HepG2 (cell line): ENCODE measurements at regions not wholly inside any gene's neighbourhood (a gene's known extent, or its start where the extent isn't known, plus 50 kb on each side); places are given as distances from the start of the nearest gene placed in this dataset.
A peak's percentile ranks its signal among the peaks of the same experiment; 100 is the strongest.

Source experiments
- ATAC-seq: fragments of 200-7000 bp; cut with Tn5 transposase; 3 replicates; pipeline ENCODE4 v1.9.1; 2020; ENCODE audit warnings: mild to moderate bottlenecking, moderate library complexity
- BruUV-seq: library from RNA; stranded (reverse); fragments of 400-500 nt; replicated peaks from 2 replicates; lab custom pipeline; 2021; lab: Mats Ljungman, UMichigan
- CTCF ChIA-PET: fragments of 300-600 bp; formaldehyde crosslinking; extraction: SDS; loops from one replicate; lab custom pipeline; 2021; ENCODE audit warnings: low total read pairs, inconsistent platforms, low intra/inter-chr PET ratio; lab: Yijun Ruan, JAX
- POLR2A ChIA-PET: fragments of 350-600 bp; sonication (Branson Sonifier 250); formaldehyde crosslinking; loops from one replicate; lab custom pipeline; 2020; ENCODE audit warnings: antibody characterized with exemption, inconsistent platforms; lab: Yijun Ruan, JAX
- DNase-seq: peaks from one replicate; pipeline ENCODE4 v3.0.0-alpha.2; 2015; ENCODE audit warnings: low spot score
- FAIRE-seq: peaks from 3 replicates; lab custom pipeline; 2011; peaks lifted over from hg19 to GRCh38; lab: Jason Lieb, UNC
- H2AFZ ChIP-seq: one replicate; pipeline ENCODE4 v1.6.1; 2011; ENCODE audit warnings: low read length, inconsistent platforms
- H3K27ac ChIP-seq: fragments of 300-600 bp; 3 replicates; pipeline ENCODE4 v1.8.0; 2011; ENCODE audit warnings: mixed run types, mild to moderate bottlenecking, mixed read lengths, low read length, inconsistent platforms; ENCODE audit not compliant: insufficient read depth; ENCODE audit errors: extremely low read length
- H3K27me3 ChIP-seq, 2 experiments: fragments of 200-600 bp in 1 of 2; 2 replicates in 1 of 2; 3 replicates in 1 of 2; pipeline versions ENCODE4 v1.6.0 to v1.8.0; 2011; ENCODE audit warnings: low read length in 2 of 2, mild to moderate bottlenecking in 2 of 2, moderate library complexity in 2 of 2, inconsistent platforms in 1 of 2; ENCODE audit not compliant: insufficient read depth in 2 of 2, control insufficient read depth in 1 of 2
- H3K36me3 ChIP-seq, 2 experiments: fragments of 200-600 bp in 1 of 2; replicated peaks in 1 of 2; 2 replicates in 1 of 2; 3 replicates in 1 of 2; pipeline versions ENCODE4 v1.5.1 to v1.8.0; 2011; ENCODE audit warnings: low read length in 2 of 2, inconsistent platforms in 1 of 2; ENCODE audit not compliant: insufficient read depth in 2 of 2, control insufficient read depth in 1 of 2
- H3K4me1 ChIP-seq: 2 replicates; pipeline ENCODE4 v1.5.1; 2012; ENCODE audit warnings: low read length, inconsistent platforms; ENCODE audit not compliant: insufficient read depth
- H3K4me2 ChIP-seq: 2 replicates; pipeline ENCODE4 v1.6.0; 2011; ENCODE audit warnings: low read depth, low read length, inconsistent platforms
- H3K4me3 ChIP-seq, 3 experiments: fragments of 200-600 bp in 1 of 3; sonication (generic), shearing (Covaris generic) in 1 of 3; replicated peaks in 1 of 3; 2 replicates each; pipeline ENCODE4 v1.5.1; 2011 to 2016; ENCODE audit warnings: low read length in 3 of 3, inconsistent platforms in 2 of 3, low read depth in 2 of 3, mild to moderate bottlenecking in 2 of 3, control low read depth in 1 of 3, mixed read lengths in 1 of 3; ENCODE audit not compliant: insufficient read depth in 1 of 3
- H3K79me2 ChIP-seq: one replicate; pipeline ENCODE4 v1.6.1; 2011; ENCODE audit warnings: low read length, inconsistent platforms; ENCODE audit not compliant: insufficient read depth
- H3K9ac ChIP-seq: 2 replicates; pipeline ENCODE4 v1.6.0; 2011; ENCODE audit warnings: mild to moderate bottlenecking, low read depth, low read length, inconsistent platforms; ENCODE audit not compliant: insufficient read depth
- H3K9me3 ChIP-seq: 2 replicates; pipeline ENCODE4 v1.5.1; 2012; ENCODE audit warnings: mild to moderate bottlenecking, low read length
- H4K20me1 ChIP-seq: 2 replicates; pipeline ENCODE4 v1.6.0; 2011; ENCODE audit warnings: inconsistent platforms, mild to moderate bottlenecking, low read length, moderate library complexity; ENCODE audit not compliant: insufficient read depth
- CEBPZ ChIP-seq: IDR thresholded peaks from 2 replicates; pipeline ENCODE4 v1.6.1; 2012; ENCODE audit warnings: low read length, improper control_type of control experiment
- DMTF1 ChIP-seq: sonication (generic); formaldehyde crosslinking; IDR thresholded peaks from 2 replicates; pipeline ENCODE4 v1.4.0; 2020; ENCODE audit warnings: mild to moderate bottlenecking, missing genetic modification reagents
- FOXO4 ChIP-seq: sonication (generic); formaldehyde crosslinking; conservative IDR thresholded peaks from 2 replicates; pipeline ENCODE4 v1.8.1; 2023; ENCODE audit warnings: missing genetic modification reagents
- HCFC1 ChIP-seq: fragments of 150-350 bp; IDR thresholded peaks from 2 replicates; pipeline ENCODE4 v1.6.1; 2014; ENCODE audit warnings: low read depth, low read length
- NFKB2 ChIP-seq: sonication (generic); formaldehyde crosslinking; IDR thresholded peaks from 2 replicates; pipeline ENCODE4 v1.4.0; 2020; ENCODE audit warnings: missing genetic modification reagents, borderline replicate concordance
- NRL ChIP-seq: sonication (generic); formaldehyde crosslinking; IDR thresholded peaks from 2 replicates; pipeline ENCODE4 v1.5.0; 2020; ENCODE audit warnings: missing genetic modification reagents, mild to moderate bottlenecking, moderate library complexity, borderline replicate concordance
- PHF21A ChIP-seq: sonication (generic); formaldehyde crosslinking; IDR thresholded peaks from 2 replicates; pipeline ENCODE4 v1.5.0; 2020; ENCODE audit warnings: mild to moderate bottlenecking, missing genetic modification reagents
- SPEN ChIP-seq: sonication (generic); formaldehyde crosslinking; IDR thresholded peaks from 2 replicates; pipeline ENCODE4 v1.5.1; 2020; ENCODE audit warnings: low read depth, mild to moderate bottlenecking, missing genetic modification reagents
- WGBS: methylation state at CpG from one replicate; pipeline ENCODE4 v1.1.6; 2017; ENCODE audit warnings: low lambda C conversion rate; 5-methylcytosine and 5-hydroxymethylcytosine counted together
- in situ Hi-C: cut with HindIII; loops from 2 replicates; pipeline ENCODE4 v1.10.0; 2017; ENCODE audit warnings: low pct_unique_long_range_greater_than_20kb; ENCODE audit not compliant: extremely low pct_ligation_motif_present
- intact Hi-C: fragments of 100-400 bp; cut with micrococcal nuclease; formaldehyde crosslinking; loops from one replicate; pipeline ENCODE4 v1.10.0; 2022; ENCODE audit not compliant: unreplicated experiment

DNA sequence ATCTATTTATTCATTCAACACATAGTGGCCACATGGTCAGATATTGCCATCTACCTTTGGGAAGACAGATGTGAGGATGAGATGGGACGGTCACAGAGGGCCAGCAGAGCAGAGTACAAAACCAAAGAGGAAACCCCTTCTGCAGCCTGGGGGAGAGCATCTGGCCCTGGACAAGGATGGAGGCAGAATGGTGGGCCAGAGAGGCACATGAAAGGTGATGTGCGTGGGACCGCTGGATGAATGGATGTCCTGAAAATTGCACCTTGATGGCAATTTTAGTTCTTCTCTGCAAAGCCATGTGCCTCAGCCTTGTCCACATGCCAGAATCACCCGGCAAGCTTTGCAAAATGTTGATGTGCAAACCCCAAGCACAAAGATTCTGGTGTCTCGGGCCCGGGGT lies 77.4 kb upstream of the CD93 start:
- H3K9me3 ChIP-seq = no peaks in the 10 kb centered on the region
- DNase-seq (no peak), ATAC-seq (no peak), FAIRE-seq (no peak)
- H3K4me2 ChIP-seq = peak overlapping the region; percentile 60; the same call in 1 of the 2 replicates
- POLR2A ChIA-PET = interaction anchor here (1.0 to 1.7 kb wide), 4 partner anchors 8 to 187 kb away, joined by 3 to 5 read pairs (median 4); partner anchors contain the start of gene NXT1
- BruUV-seq = no TSS peak
- H3K27me3 ChIP-seq = peaks cover 4 to 22% of the 10 kb centered on the region in 2 experiments; a peak in 3 of 5 replicates
- CTCF ChIA-PET = no interaction called here
- H3K9ac ChIP-seq = no peak overlapping the region
- H3K36me3 ChIP-seq = no peaks in the 10 kb centered on the region
- no peaks in the 10 kb centered on the region for H4K20me1 ChIP-seq
- no peak overlapping the region for H3K27ac ChIP-seq
- intact Hi-C loops = no loop called here
- no peak overlapping the region for H2AFZ ChIP-seq
- H3K79me2 ChIP-seq = no peaks in the 10 kb centered on the region
- H3K4me1 ChIP-seq = peaks cover 18% of the 10 kb centered on the region
- in situ Hi-C loops = no loop called here
- H3K4me3 ChIP-seq = no peak overlapping the region
- WGBS = 57% methylated on average over 6 of the region's 6 CpGs
- 0 out of 2 replicates have a peak, but pooled peaks have one; percentile 8 for TF ChIP-seq SPEN
- no peak for TF ChIP-seq DMTF1
- TF ChIP-seq CEBPZ = no peak
- 0 out of 2 replicates have a peak, but pooled peaks have one; percentile 48 for TF ChIP-seq FOXO4
- TF ChIP-seq NRL (CRISPR knock-in tag) = no peak
- TF ChIP-seq HCFC1 = no peak
- no peak for TF ChIP-seq NFKB2 (CRISPR knock-in tag)
- no peak for TF ChIP-seq PHF21A (CRISPR knock-in tag)
